Nephron progenitor cell (in vitro differentiated cells): ENCODE measurements at regions not wholly inside any gene's neighbourhood (a gene's known extent, or its start where the extent isn't known, plus 50 kb on each side); places are given as distances from the start of the nearest gene placed in this dataset.

Experiments
- DNase-seq: peaks from one replicate; pipeline ENCODE4 v3.0.0; 2021
- H3K27ac Mint-ChIP-seq: 2 replicates; pipeline ENCODE4 v1.8.0; 2021; ENCODE audit warnings: mild to moderate bottlenecking, moderate library complexity, mixed read lengths
- H3K27me3 Mint-ChIP-seq: 2 replicates; pipeline ENCODE4 v1.8.0; 2021; ENCODE audit warnings: mild to moderate bottlenecking, low read depth, mixed read lengths; ENCODE audit not compliant: poor library complexity
- H3K36me3 Mint-ChIP-seq: 2 replicates; pipeline ENCODE4 v1.8.0; 2021; ENCODE audit warnings: low read depth, mixed read lengths
- H3K4me1 Mint-ChIP-seq: 2 replicates; pipeline ENCODE4 v1.8.0; 2021; ENCODE audit warnings: mixed read lengths
- H3K4me3 Mint-ChIP-seq: 2 replicates; pipeline ENCODE4 v1.8.0; 2021; ENCODE audit warnings: mild to moderate bottlenecking, moderate library complexity, mixed read lengths
- H3K9me3 Mint-ChIP-seq: 2 replicates; pipeline ENCODE4 v1.8.0; 2021; ENCODE audit warnings: mild to moderate bottlenecking, moderate library complexity, mixed read lengths
- CTCF ChIP-seq: fragments of 200-600 bp; sonication (generic); IDR thresholded peaks from 2 replicates; pipeline ENCODE4 v1.5.0; 2021; ENCODE audit warnings: antibody characterized with exemption

GRCh38 chr4:166293556-166293955, 420.5 kb downstream of the TLL1 start:
- no peak overlapping the region for H3K4me3 Mint-ChIP-seq
- H3K9me3 Mint-ChIP-seq = no peaks in the 10 kb centered on the region
- no peaks in the 10 kb centered on the region for H3K27me3 Mint-ChIP-seq
- no peaks in the 10 kb centered on the region for H3K36me3 Mint-ChIP-seq
- no peak for TF ChIP-seq CTCF
- DNase-seq = no peak
- no peak overlapping the region for H3K27ac Mint-ChIP-seq
- H3K4me1 Mint-ChIP-seq = no peaks in the 10 kb centered on the region

- TF ChIP-seq CTCF = no peak
Measured at GRCh38 chr4:166301266-166301665, 428.2 kb downstream of the TLL1 start.

DNA sequence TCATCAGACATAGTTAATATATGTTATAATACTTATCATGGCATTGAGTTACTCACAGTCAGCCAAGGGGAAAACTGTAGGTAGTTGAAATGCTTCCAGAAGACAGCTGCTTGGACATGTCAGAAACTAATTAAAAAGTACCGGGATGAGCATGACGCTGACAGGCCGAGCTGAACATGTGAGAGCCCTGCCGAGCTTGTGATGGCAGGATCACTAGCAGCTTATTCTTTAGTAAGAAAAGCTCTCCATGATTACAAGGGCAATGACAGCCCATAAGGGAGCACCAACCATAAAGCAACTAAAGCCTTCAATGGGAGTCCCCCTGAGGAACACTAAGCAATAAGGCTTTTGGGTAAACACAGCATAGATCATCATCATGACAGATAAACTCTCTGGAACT, 435.6 kb downstream of the TLL1 start:
- Mint-ChIP-seq H3K36me3 (no peaks in the 10 kb centered on the region), H3K9me3 (peaks cover 3% of the 10 kb centered on the region), H3K4me3 (no peak overlapping the region), H3K27ac (no peak overlapping the region), H3K4me1 (peaks cover 4% of the 10 kb centered on the region), H3K27me3 (no peaks in the 10 kb centered on the region)
- DNase-seq = no peak
- no peak for TF ChIP-seq CTCF

More at GRCh38 chr4:166301266-166301665, 428.2 kb downstream of the TLL1 start:
- H3K4me3 Mint-ChIP-seq = no peak overlapping the region
- H3K27me3 Mint-ChIP-seq = no peaks in the 10 kb centered on the region
- H3K9me3 Mint-ChIP-seq = peaks cover 8% of the 10 kb centered on the region
- no peaks in the 10 kb centered on the region for H3K36me3 Mint-ChIP-seq
- DNase-seq = no peak
- no peak overlapping the region for H3K27ac Mint-ChIP-seq
- no peaks in the 10 kb centered on the region for H3K4me1 Mint-ChIP-seq

DNA sequence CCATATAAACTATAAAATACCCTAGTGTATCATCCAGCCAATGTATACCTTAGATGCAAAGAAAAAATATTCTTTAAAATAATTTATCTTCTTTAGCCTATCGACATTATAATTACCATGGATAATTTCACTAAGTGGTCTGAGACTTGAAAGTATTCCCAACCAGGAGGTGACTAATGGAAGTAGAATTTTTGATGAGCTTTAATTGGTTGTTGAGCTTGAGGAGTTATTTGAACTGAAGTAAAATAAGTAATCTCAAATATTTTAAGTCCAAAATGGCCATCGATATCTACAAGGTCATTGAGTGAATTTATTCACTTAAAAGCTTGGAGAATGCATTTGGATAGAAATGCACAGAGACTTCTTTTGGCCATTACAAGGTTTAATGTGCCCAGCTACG, 436.2 kb downstream of the TLL1 start:
- DNase-seq = no peak
- Mint-ChIP-seq H3K4me1 (peaks cover 4% of the 10 kb centered on the region), H3K4me3 (no peak overlapping the region), H3K27ac (no peak overlapping the region), H3K36me3 (no peaks in the 10 kb centered on the region), H3K9me3 (peaks cover 2% of the 10 kb centered on the region), H3K27me3 (no peaks in the 10 kb centered on the region)
- no peak for TF ChIP-seq CTCF

DNA sequence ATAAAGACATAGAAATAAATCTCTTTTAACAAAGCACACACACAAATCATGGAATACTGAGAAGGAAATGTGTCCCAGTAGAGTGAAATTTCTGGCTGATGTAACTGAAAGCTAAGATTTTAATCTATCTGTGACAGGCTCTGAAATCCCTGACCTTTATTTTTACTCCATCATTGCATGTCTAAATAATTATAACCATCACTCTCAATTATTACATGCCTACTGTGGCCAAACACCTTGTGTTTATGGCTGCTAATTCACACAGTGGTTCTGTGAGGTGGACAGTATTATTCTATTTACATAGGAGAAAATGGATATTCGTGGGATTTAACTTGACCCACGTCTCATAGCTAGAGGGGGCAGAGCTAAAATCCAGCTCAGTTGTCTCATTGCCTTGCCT, 438.1 kb downstream of the TLL1 start:
- peaks cover 4% of the 10 kb centered on the region for H3K4me1 Mint-ChIP-seq
- H3K27me3 Mint-ChIP-seq = peaks cover 3% of the 10 kb centered on the region
- H3K36me3 Mint-ChIP-seq = no peaks in the 10 kb centered on the region
- no peak overlapping the region for H3K27ac Mint-ChIP-seq
- no peak for DNase-seq
- TF ChIP-seq CTCF = no peak
- no peaks in the 10 kb centered on the region for H3K9me3 Mint-ChIP-seq
- no peak overlapping the region for H3K4me3 Mint-ChIP-seq

DNA sequence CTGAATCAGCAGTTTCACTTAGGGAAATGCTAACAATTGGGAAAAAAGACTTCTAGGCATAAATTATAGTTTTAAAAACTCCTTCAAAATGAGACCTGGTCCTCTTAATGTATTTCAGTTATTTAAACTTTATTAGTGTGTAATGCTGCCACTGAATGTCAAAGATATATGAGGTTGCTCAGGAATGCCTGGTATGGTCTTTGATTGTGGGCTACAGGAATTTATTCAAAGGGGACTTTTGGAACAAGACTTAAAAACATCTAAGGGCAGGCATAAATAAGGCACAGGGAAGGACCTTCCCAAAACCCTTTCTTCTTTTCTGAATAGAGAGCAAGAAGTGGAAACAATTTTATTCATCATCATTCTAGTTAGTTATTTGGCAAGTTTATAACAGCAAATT, 439.1 kb downstream of the TLL1 start:
- H3K4me1 Mint-ChIP-seq = peaks cover 4% of the 10 kb centered on the region
- no peak for DNase-seq
- no peaks in the 10 kb centered on the region for H3K36me3 Mint-ChIP-seq
- no peak overlapping the region for H3K27ac Mint-ChIP-seq
- peaks cover 3% of the 10 kb centered on the region for H3K27me3 Mint-ChIP-seq
- H3K4me3 Mint-ChIP-seq = no peak overlapping the region
- TF ChIP-seq CTCF = no peak
- no peaks in the 10 kb centered on the region for H3K9me3 Mint-ChIP-seq
